Esophagus squamous epithelium (tissue), 5 donors: ENCODE measurements at regions not wholly inside any gene's neighbourhood (a gene's known extent, or its start where the extent isn't known, plus 50 kb on each side); places are given as distances from the start of the nearest gene placed in this dataset.

Source experiments
- DNase-seq: peaks from one replicate; lab custom pipeline; 2025; lab: John Stamatoyannopoulos, UW
- H3K27ac ChIP-seq, 4 donors: fragments of 200-600 bp; sonication (generic); one replicate each; pipeline ENCODE4 v1.5.1; 2016 to 2019; ENCODE audit warnings: mild to moderate bottlenecking in 1 of 4
- H3K27me3 ChIP-seq, 4 donors: fragments of 200-600 bp; sonication (generic); 1 replicate in 3 of 4; 2 replicates in 1 of 4; pipeline versions ENCODE4 v1.5.1 to v1.6.0; 2017 to 2021; ENCODE audit warnings: antibody characterized with exemption in 1 of 4
- H3K36me3 ChIP-seq, 3 donors: fragments of 200-600 bp; sonication (generic); one replicate each; pipeline ENCODE4 v1.5.1; 2016 to 2019
- H3K4me1 ChIP-seq, 3 donors: fragments of 200-600 bp; sonication (generic); one replicate each; pipeline ENCODE4 v1.5.1; 2017 to 2019
- H3K4me3 ChIP-seq, 4 donors: fragments of 200-600 bp; sonication (generic); 1 replicate in 3 of 4; 2 replicates in 1 of 4; pipeline ENCODE4 v1.5.1; 2016 to 2019; ENCODE audit warnings: mild to moderate bottlenecking in 2 of 4, moderate library complexity in 1 of 4
- H3K9me3 ChIP-seq, 3 donors: fragments of 200-600 bp; sonication (generic); one replicate each; pipeline ENCODE4 v1.5.1; 2016 to 2019
- CTCF ChIP-seq, 6 experiments: fragments of 450-650 bp in 4 of 6; fragments of 200-600 bp in 2 of 6; sonication (generic) in 2 of 6; IDR thresholded peaks; one replicate each; pipeline ENCODE4 v1.5.1; 2016 to 2019; ENCODE audit warnings: antibody characterized with exemption in 6 of 6, mild to moderate bottlenecking in 4 of 6, moderate library complexity in 4 of 6
- POLR2A ChIP-seq, 4 donors: fragments of 450-650 bp; IDR thresholded peaks; one replicate each; pipeline ENCODE4 v1.6.1; 2017; ENCODE audit warnings: antibody characterized with exemption in 4 of 4, mild to moderate bottlenecking in 4 of 4, moderate library complexity in 3 of 4
- WGBS, 2 donors: methylation state at CpG; one replicate each; pipeline ENCODE4 v1.1.5; 2018; 5-methylcytosine and 5-hydroxymethylcytosine counted together
- intact Hi-C: fragments of 100-400 bp; cut with DNase I; formaldehyde crosslinking; loops from one replicate; pipeline ENCODE4 v1.15.0; 2022
- donor health status: DM: yes; HTN: yes; CAD: no.

- 40 to 47% methylated on average over 1 of the region's 1 CpG for WGBS, 2 donors
- H3K4me1 ChIP-seq, result no peaks in the 10 kb centered on the region
- no peak for DNase-seq
- H3K9me3 ChIP-seq, result no peaks in the 10 kb centered on the region
- TF ChIP-seq CTCF (IDR thresholded peaks at IDR 0.05) (no peak), POLR2A (IDR thresholded peaks at IDR 0.05) (no peak)
- intact Hi-C loops, result no loop called here
- no peaks in the 10 kb centered on the region for H3K27me3 ChIP-seq
- no peak overlapping the region for H3K4me3 ChIP-seq
- no peaks in the 10 kb centered on the region for H3K36me3 ChIP-seq
- no peak overlapping the region for H3K27ac ChIP-seq
Observed at GRCh38 chr7:114784746-114785145, 137.1 kb upstream of the MDFIC start.

- TF ChIP-seq CTCF (IDR thresholded peaks at IDR 0.05) (no peak), POLR2A (IDR thresholded peaks at IDR 0.05) (no peak)
- intact Hi-C loops, result no loop called here
- 44 to 53% methylated on average over 3 of the region's 3 CpGs for WGBS, 2 donors
Observed at GRCh38 chr7:114785496-114785895, 136.4 kb upstream of the MDFIC start.

GRCh38 chr7:114786455-114786854, 135.4 kb upstream of the MDFIC start:
- Histone ChIP-seq H3K27me3 (no peaks in the 10 kb centered on the region), H3K9me3 (no peaks in the 10 kb centered on the region), H3K4me1 (no peaks in the 10 kb centered on the region), H3K27ac (no peak overlapping the region), H3K36me3 (no peaks in the 10 kb centered on the region), H3K4me3 (no peak overlapping the region)
- no peak for DNase-seq
- WGBS, 2 donors, result 76 to 80% methylated on average over 7 of the region's 7 CpGs
- intact Hi-C loops, result no loop called here
- TF ChIP-seq CTCF (IDR thresholded peaks at IDR 0.05) (no peak), POLR2A (IDR thresholded peaks at IDR 0.05) (no peak)

More at GRCh38 chr7:114785496-114785895, 136.4 kb upstream of the MDFIC start:
- Histone ChIP-seq H3K4me1 (no peaks in the 10 kb centered on the region), H3K4me3 (no peak overlapping the region), H3K27ac (no peak overlapping the region), H3K27me3 (no peaks in the 10 kb centered on the region), H3K36me3 (no peaks in the 10 kb centered on the region), H3K9me3 (no peaks in the 10 kb centered on the region)
- no peak for DNase-seq

GRCh38 chr7:114787556-114787955, 134.3 kb upstream of the MDFIC start:
- TF ChIP-seq POLR2A (IDR thresholded peaks at IDR 0.05) (no peak), CTCF (IDR thresholded peaks at IDR 0.05) (no peak)
- intact Hi-C loops, result no loop called here
- H3K27ac ChIP-seq, result no peak overlapping the region
- H3K36me3 ChIP-seq, result no peaks in the 10 kb centered on the region
- H3K4me1 ChIP-seq, result no peaks in the 10 kb centered on the region
- WGBS, 2 donors, result 92 to 100% methylated on average over 1 of the region's 1 CpG
- H3K4me3 ChIP-seq, result no peak overlapping the region
- H3K9me3 ChIP-seq, result no peaks in the 10 kb centered on the region
- H3K27me3 ChIP-seq, result no peaks in the 10 kb centered on the region
- no peak for DNase-seq

- no peaks in the 10 kb centered on the region for H3K9me3 ChIP-seq
- H3K27me3 ChIP-seq, result no peaks in the 10 kb centered on the region
- TF ChIP-seq CTCF (IDR thresholded peaks at IDR 0.05) (no peak), POLR2A (IDR thresholded peaks at IDR 0.05) (no peak)
- intact Hi-C loops, result no loop called here
- DNase-seq, result no peak
- 88 to 90% methylated on average over 4 of the region's 4 CpGs for WGBS, 2 donors
- H3K4me3 ChIP-seq, result no peak overlapping the region
- no peaks in the 10 kb centered on the region for H3K36me3 ChIP-seq
- no peak overlapping the region for H3K27ac ChIP-seq
- H3K4me1 ChIP-seq, result no peaks in the 10 kb centered on the region
Observed at GRCh38 chr7:114788706-114789105, 133.2 kb upstream of the MDFIC start.
